Stimulated activated naive CD4-positive, alpha-beta T cell treated with Interleukin-2 at 50 U/mL for 16 hours (primary cell): ENCODE measurements at regions not wholly inside any gene's neighbourhood (a gene's known extent, or its start where the extent isn't known, plus 50 kb on each side); places are given as distances from the start of the nearest gene placed in this dataset.
"Not testable (repeated sequence)": the region's sequence is repeated elsewhere in the genome, so short reads cannot be mapped to it uniquely, and the experiment has no call there.

ENCODE experiments used
- DNase-seq: peaks from one replicate; lab custom pipeline; 2025; lab: John Stamatoyannopoulos, UW

DNA sequence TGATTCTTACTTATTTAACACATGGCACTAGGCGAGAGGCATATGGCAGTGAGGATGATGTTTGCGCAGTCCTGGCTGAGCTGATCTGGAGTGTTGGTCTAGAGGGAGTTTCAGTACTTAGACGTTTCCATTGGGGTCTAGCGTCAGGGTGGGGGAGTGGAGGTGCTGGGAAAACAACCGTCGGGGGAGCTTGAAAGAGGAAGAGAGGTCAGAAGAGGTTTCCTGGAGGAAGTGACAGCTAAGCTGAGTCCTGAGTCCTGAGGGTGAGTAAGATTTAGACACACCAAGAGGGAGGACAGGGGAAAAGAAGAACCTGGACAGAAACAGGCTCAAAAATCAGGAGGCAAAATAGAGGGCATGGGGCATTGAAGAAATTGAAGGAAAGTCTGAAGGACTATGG lies 81.4 kb downstream of the ALOX5AP start:
- DNase-seq: no peak

- no peak for DNase-seq
These were observed 83.1 kb downstream of the ALOX5AP start for GRCh38 chr13:30818323-30818960.

DNA sequence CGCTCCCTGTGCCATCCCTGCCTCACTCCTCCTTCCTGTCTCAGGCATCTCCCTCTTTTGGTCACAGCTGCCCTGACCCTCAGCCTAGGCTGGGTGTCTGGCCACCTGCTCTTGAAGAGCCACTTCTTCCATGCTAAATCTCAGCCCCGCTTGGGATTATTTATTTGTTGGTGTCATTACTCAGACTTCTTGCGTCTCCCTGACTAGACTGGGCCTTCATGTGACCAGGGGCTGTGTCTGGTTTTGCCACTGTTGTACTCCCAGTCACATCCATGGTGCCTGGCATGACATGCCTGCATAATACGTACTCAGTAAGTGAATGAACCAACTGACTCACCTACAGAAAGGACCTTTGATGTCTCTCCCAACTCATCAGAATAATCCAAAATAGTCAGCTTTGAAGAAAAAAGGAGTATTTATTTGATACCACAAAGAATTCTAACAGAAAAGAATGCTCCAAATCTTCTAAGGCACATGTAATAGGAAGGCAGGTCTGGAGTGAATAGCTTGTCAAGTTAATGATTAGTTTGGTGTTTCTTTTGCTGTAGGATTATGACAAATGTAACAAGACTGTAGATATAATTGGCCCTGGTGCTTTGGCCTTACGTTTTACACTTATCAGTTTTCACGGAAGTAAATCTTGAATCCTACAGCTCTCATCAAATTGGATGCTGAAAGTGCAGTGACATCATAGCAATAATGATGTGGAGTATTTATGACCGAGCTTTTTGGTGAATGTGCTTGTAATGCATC lies 84.0 kb downstream of the ALOX5AP start:
- no peak for DNase-seq

DNA sequence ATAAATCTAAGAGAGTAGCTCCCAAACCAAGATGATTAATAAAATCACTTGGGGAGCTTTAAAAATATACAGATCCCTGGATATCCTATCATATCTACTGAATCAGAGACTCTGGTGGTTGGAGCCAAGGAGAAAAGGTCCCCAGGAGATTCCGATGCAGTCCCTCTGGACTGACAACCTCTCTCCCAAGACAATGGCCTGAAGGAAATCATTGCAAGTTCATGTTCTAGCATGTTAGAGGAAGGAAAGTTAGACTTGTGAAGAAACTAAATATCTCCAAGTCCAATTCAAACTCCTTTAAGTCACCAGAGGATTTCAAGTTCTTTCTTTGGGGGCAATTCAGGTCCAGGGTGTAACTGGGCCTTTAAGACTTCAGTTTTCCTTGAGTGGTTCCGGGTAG lies 84.7 kb upstream of the MEDAG start:
- no peak for DNase-seq

DNA sequence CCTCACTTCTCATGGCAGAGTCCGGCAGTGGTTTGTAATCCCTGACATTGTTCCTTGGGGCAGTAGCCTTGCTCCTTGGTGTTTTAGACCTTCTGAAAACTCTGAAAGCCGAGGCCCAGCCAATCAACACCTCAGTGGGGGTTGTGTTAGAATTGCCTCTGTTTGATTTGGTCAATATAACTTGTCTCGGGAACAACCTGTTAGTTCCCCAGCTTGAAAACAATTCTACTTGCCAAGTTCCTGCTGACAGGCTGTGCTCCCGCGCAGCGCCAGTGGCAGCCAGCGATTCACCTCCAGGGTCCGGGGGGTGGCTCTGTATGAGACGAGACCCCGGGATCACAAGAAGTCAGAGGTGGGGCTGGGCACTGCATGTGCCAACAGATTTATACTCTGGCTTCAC lies 81.4 kb upstream of the MEDAG start:
- no peak for DNase-seq

- DNase-seq: no peak
These were observed 79.0 kb upstream of the MEDAG start for GRCh38 chr13:30826911-30827577.

DNA sequence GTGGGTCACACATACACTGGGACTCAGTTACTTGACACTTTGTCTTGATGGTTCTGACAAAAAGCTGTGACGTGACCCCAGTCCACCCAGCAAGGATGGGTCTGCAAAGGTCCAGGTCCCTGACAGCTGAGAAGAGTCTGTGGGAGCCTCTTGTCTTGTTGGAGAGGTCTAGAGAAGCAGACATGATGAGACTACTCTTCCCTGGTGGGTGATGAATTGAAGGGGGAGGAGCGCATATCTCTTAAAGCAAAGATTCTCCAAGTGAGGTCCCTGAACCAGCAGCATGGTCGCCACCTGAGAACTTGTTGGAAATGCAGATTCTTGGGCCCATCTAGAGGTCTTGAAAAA lies 78.5 kb upstream of the MEDAG start:
- no peak for DNase-seq

DNA sequence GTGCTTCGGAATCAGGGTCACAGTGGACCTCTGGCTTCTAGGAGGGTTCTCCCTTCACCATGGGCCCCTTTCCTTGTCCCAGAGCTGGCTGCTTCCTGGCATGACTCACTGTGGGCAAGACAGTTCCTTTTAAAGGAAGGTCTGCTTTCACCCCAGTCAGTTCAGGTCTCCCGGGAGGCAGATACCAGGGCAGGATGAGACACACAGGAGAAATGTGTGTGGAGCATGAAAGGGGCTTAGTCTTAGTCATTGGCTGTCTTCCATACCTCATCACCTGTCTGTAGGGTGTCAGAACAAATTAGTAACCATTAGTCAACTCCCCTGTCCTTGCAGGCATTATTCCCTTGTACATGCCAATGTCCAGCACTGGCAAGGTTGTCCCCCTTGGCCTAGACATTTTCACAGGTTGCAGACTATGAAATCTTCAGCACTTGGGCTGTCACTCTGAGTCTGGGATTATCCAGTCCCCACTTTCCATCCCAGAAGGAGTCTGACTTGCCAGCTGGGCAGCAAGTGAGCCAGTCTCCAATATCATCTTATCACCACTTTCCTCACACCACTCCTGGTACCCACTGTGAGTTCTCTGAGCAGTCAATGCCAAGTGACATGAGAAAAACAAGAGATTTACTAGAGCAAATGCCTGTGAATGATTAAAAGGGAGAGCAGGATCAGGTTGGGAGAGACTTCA lies 76.8 kb upstream of the MEDAG start:
- no peak for DNase-seq

GRCh38 chr13:30829833-30830637 lies 76.0 kb upstream of the MEDAG start:
- DNase-seq: no peak

DNA sequence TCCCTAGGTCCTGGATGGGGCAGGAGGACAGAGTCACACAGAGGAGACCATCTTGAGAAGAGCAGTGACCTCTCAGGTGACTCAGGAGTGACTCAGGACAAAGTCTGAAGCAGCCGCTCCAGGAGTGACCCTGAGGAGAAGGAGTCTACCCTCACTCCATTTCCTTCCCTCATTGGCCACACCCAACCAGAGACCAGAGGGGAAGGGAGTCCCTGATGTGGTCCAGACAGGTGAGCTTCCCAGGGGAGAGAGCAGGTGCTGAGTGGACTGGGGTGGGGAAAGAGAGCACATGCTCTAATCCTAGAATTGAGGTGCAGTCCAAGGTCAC lies 75.5 kb upstream of the MEDAG start:
- no peak for DNase-seq

- no peak for DNase-seq
These were observed 74.6 kb upstream of the MEDAG start for GRCh38 chr13:30831515-30831914.

- no peak for DNase-seq
These were observed 73.7 kb upstream of the MEDAG start for GRCh38 chr13:30832377-30832776.

GRCh38 chr13:30832845-30833332 lies 73.2 kb upstream of the MEDAG start:
- DNase-seq: peak; percentile 12

GRCh38 chr13:30835442-30835841 lies 70.6 kb upstream of the MEDAG start:
- DNase-seq: no peak

DNA sequence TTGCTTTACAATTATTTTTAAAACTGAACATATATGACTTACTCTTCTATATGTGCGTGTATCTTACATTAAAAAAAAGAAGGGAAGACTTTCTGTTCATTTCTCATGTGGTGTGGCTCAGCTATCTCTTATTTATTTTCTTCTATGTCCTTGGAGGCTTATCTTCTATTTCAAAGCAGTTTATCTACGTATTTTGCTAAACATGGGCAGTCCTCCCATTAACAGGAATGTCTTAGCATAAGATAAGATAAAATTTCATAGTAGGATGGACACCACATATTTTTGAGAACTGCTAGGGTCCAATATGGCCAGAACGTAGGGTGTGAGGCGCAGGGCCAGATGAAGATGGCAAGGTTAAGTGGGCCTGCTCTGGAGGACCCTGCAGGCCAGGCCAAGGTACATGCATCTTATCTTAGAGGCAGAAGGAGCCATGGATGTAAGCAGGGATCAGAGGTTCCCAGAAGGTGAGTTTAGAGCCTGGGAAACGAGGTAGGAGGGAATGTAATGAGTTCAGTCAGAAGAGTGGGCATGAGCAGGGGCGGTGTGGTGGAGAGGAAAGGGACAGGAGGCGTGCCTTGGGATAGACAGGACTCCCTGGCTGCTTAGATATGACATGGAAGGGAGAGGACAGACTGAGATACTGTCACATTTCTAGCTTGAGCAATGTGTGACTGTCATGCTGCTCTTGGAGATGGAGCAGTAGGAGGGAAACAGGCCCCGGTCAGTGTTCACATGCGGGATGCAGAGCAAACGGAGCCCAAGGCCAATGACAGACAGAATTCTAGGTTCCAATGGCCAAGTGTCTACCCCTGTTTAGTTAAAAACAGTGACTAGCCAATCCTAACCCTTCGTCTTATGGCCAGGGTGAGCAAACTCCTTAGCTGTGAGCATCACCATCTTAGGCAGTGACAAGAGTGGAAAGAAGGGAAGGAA lies 68.6 kb upstream of the MEDAG start:
- DNase-seq: no peak

DNA sequence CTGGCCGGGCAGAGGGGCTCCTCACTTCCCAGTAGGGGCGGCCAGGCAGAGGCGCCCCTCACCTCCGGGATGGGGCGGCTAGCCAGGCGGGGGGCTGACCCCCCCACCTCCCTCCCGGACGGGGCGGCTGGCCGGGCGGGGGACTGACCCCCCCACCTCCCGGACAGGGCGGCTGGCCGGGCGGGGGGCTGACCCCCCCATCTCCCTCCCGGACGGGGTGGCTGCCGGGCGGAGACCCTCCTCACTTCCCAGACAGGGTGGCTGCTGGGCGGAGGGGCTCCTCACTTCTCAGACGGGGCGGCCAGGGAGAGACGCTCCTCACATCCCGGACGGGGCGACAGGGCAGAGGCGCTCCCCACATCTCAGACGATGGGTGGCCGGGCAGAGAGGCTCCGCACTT lies 66.4 kb upstream of the MEDAG start:
- not testable (repeated sequence) for DNase-seq

GRCh38 chr13:30840515-30840914 lies 65.6 kb upstream of the MEDAG start:
- no peak for DNase-seq

DNA sequence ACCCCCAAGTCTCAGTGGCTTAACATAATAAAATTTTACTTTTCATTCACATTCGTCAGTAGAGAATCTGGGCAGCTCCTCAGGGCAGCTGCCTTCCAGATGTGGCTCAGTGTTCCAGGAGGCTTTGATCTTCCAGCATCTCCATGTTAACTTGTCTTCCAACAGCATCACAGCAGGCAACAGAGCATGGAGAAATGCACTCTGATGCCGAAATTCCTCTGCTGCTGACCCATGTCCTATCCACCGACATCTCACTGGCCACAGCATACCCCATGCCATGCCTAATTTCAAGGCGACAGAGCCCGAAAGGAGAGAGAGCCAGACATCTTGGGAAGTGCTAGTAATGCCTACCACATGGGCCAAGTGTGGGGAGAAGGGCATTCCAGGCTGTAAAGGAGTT lies 64.9 kb upstream of the MEDAG start:
- no peak for DNase-seq

DNA sequence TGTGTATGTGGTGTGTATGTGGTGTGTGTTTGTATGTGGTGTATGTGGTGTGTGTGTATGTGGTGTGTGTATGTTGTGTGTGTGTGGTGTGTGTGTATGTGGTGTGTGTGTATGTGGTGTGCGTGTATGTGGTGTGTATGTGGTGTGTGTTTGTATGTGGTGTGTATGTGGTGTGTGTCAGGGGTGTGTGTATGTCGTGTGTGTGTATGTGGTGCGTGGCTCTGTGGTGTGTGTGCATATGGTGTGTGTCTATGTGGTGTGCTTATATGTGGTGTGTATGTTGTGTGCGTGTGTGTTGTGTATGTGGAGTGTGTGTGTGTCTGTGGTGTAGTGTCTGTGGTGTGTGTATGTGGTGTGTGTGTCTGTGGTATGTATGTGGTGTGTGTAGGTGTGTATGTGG lies 62.5 kb upstream of the MEDAG start:
- no peak for DNase-seq

DNA sequence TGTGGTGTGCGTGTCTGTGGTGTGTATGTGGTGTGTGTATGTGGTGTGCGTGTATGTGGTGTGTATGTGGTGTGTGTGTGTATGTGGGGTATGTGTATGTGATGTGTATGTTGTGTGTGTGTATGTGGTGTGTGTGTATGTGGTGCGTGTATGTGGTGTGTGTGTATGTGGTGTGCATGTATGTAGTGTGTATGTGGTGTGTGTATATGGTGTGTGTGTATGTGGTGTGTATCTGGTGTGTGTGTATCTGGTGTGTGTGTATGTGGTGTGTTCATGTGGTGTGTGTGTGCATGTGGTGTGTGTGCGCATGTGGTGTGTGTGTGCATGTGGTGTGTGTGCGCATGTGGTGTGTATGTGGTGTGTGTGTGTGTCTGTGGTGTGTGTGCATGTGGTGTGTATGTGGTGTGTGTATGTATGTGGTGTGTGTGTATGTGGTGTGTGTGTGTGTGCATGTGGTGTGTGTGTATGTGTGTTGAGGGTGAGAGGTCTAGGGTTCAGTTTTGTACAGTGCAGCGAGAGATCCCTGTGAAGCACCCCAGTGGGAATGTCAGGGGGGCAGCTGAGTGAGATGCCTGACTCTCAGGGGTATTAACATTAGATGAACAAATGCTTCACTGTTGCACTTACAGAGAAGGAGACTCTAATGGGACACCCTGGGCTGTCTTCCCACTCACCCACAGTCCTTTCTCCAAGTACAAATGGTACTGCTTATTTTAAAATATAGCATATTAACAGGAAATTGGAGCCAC lies 61.3 kb upstream of the MEDAG start:
- DNase-seq: no peak
